Mesendoderm (in vitro differentiated cells): ENCODE measurements at regions not wholly inside any gene's neighbourhood (a gene's known extent, or its start where the extent isn't known, plus 50 kb on each side); places are given as distances from the start of the nearest gene placed in this dataset.
A peak's percentile ranks its signal among the peaks of the same experiment; 100 is the strongest.

Source experiments
- DNase-seq: peaks from one replicate; pipeline ENCODE4 v3.0.0; 2013
- H2AK5ac ChIP-seq: 2 replicates; pipeline ENCODE4 v1.6.1; 2013; ENCODE audit warnings: low read length, inconsistent platforms
- H2BK120ac ChIP-seq: 2 replicates; pipeline ENCODE4 v1.6.1; 2013; ENCODE audit warnings: low read depth, mild to moderate bottlenecking, low read length, moderate library complexity, mixed read lengths
- H2BK15ac ChIP-seq: replicated peaks from 2 replicates; pipeline ENCODE4 v1.6.1; 2013; ENCODE audit warnings: low read depth, mild to moderate bottlenecking, moderate library complexity
- H2BK5ac ChIP-seq: 2 replicates; pipeline ENCODE4 v1.6.1; 2013; ENCODE audit warnings: low read length, inconsistent platforms
- H3K18ac ChIP-seq: 2 replicates; pipeline ENCODE4 v1.6.1; 2013; ENCODE audit warnings: mild to moderate bottlenecking, low read length, mixed read lengths
- H3K23ac ChIP-seq: one replicate; pipeline ENCODE4 v1.6.1; 2013; ENCODE audit warnings: low read length
- H3K27ac ChIP-seq: 2 replicates; pipeline ENCODE4 v1.5.1; 2013; ENCODE audit warnings: low read depth, mild to moderate bottlenecking, inconsistent platforms, low read length, moderate library complexity
- H3K27me3 ChIP-seq: 2 replicates; pipeline ENCODE4 v1.6.1; 2013; ENCODE audit warnings: low read length, control low read depth, mild to moderate bottlenecking, inconsistent platforms; ENCODE audit not compliant: insufficient read depth, poor library complexity
- H3K36me3 ChIP-seq: 2 replicates; pipeline ENCODE4 v1.6.1; 2013; ENCODE audit warnings: low read length, inconsistent platforms; ENCODE audit not compliant: control insufficient read depth, insufficient read depth
- H3K4ac ChIP-seq: one replicate; pipeline ENCODE4 v1.6.1; 2013; ENCODE audit warnings: low read depth, mild to moderate bottlenecking, low read length, moderate library complexity
- H3K4me1 ChIP-seq: 2 replicates; pipeline ENCODE4 v1.6.1; 2013; ENCODE audit warnings: low read depth, low read length, inconsistent platforms; ENCODE audit not compliant: control insufficient read depth
- H3K4me2 ChIP-seq: 2 replicates; pipeline ENCODE4 v1.6.1; 2013; ENCODE audit warnings: low read length
- H3K4me3 ChIP-seq: 2 replicates; pipeline ENCODE4 v1.5.1; 2013; ENCODE audit warnings: mild to moderate bottlenecking, low read length
- H3K56ac ChIP-seq: one replicate; pipeline ENCODE4 v1.6.1; 2013; ENCODE audit warnings: low read length
- H3K79me1 ChIP-seq: 2 replicates; pipeline ENCODE4 v1.6.1; 2013; ENCODE audit warnings: low read length, inconsistent platforms
- H3K79me2 ChIP-seq: 2 replicates; pipeline ENCODE4 v1.6.1; 2013; ENCODE audit warnings: mild to moderate bottlenecking, low read length; ENCODE audit not compliant: control insufficient read depth, insufficient read depth
- H3K9ac ChIP-seq: 2 replicates; pipeline ENCODE4 v1.6.1; 2013; ENCODE audit warnings: low read length, inconsistent platforms
- H4K5ac ChIP-seq: one replicate; pipeline ENCODE4 v1.6.1; 2013; ENCODE audit warnings: low read length
- H4K8ac ChIP-seq: one replicate; pipeline ENCODE4 v1.6.1; 2013; ENCODE audit warnings: low read depth, mild to moderate bottlenecking, control low read depth, low read length, moderate library complexity
- WGBS: extraction: QIAGEN DNeasy Blood & Tissue Kit; methylation state at CpG from one replicate; pipeline ENCODE4 v1.1.7; 2013; ENCODE audit warnings: low lambda C conversion rate, missing lambda C conversion rate; ENCODE audit not compliant: insufficient coverage; ENCODE audit errors: extremely low coverage; 5-methylcytosine and 5-hydroxymethylcytosine counted together

DNA sequence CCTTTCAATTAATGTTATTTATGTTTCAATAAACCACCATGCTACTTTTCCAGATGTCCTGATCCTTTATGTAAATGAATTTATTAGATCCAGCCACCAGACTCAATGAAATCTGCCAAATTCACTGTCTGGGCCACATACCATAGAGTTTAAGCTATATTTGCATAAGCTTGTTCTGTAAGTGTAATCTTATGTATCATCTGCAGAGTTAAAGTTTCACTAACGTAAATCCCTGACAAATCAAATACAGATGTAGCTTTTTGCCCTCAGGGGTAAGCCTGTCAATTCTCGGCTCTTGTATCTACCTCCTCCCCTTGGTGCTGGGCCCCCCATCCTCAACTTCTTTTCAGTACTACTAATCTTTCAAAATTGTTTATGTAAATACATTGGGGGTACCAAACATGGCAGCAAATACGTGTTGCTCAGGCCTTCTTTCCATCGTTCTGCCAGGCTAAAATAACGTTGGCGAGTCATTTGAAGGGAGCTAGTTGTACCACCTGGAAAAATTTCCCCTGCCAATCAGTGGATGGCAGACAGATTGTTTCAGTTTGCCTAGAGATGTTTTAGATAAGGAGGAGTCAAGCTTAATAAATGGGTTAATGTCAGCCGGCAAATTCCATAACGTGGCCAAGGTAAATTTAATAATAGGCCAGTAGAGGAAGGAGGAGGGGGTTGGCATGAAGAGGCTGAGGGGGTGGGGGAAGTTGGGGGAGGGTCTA lies 79.6 kb downstream of the RPS12 start:
- no peak overlapping the region for H2BK120ac ChIP-seq
- no peaks in the 10 kb centered on the region for H3K27me3 ChIP-seq
- no peak overlapping the region for H3K9ac ChIP-seq

DNA sequence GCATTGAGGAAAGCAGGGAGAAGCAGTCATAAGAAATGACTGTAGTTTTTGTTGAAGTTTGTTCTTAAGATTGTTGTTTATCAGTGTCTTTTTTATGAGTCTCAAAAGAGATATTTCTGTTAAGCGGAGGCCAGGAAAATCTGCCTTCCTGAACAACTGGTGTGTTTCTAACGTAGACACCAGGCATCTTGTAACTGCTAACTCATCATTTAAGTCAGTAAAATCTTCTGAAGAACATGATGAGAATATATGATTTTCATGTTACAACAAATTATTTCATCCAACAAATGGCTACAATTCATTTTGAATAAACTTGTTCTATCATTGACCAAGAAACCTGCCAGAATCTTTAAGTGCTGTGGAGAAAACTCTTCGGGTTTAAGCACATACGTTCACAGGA lies 84.0 kb downstream of the RPS12 start:
- H4K5ac ChIP-seq, result no peak overlapping the region
- H2BK15ac ChIP-seq, result no peak overlapping the region
- H3K18ac ChIP-seq, result no peak overlapping the region
- no peak overlapping the region for H4K8ac ChIP-seq
- H3K23ac ChIP-seq, result no peak overlapping the region
- H3K79me2 ChIP-seq, result no peaks in the 10 kb centered on the region
- H3K4me3 ChIP-seq, result no peak overlapping the region
- no peaks in the 10 kb centered on the region for H3K27me3 ChIP-seq
- H3K9ac ChIP-seq, result no peak overlapping the region
- no peak overlapping the region for H3K4me2 ChIP-seq
- H3K56ac ChIP-seq, result no peak overlapping the region
- no peaks in the 10 kb centered on the region for H3K4me1 ChIP-seq
- H3K27ac ChIP-seq, result no peak overlapping the region
- no peaks in the 10 kb centered on the region for H3K36me3 ChIP-seq
- no peak overlapping the region for H2BK120ac ChIP-seq
- no peaks in the 10 kb centered on the region for H3K79me1 ChIP-seq
- H3K4ac ChIP-seq, result no peak overlapping the region
- no peak overlapping the region for H2AK5ac ChIP-seq
- no peak for DNase-seq
- H2BK5ac ChIP-seq, result no peak overlapping the region
- WGBS, result no CpG with 5 or more reads among the region's 4 CpGs

More for the DNA sequence above, 79.6 kb downstream of the RPS12 start:
- Histone ChIP-seq H3K36me3 (no peaks in the 10 kb centered on the region), H3K79me2 (no peaks in the 10 kb centered on the region), H3K4ac (no peak overlapping the region), H3K79me1 (no peaks in the 10 kb centered on the region), H3K23ac (no peak overlapping the region), H3K56ac (no peak overlapping the region), H2BK5ac (no peak overlapping the region), H3K4me2 (no peak overlapping the region), H3K18ac (no peak overlapping the region), H4K8ac (no peak overlapping the region), H3K4me3 (no peak overlapping the region), H2AK5ac (no peak overlapping the region), H2BK15ac (no peak overlapping the region), H3K4me1 (no peaks in the 10 kb centered on the region), H4K5ac (no peak overlapping the region), H3K27ac (no peak overlapping the region)
- WGBS, result no CpG with 5 or more reads among the region's 8 CpGs
- DNase-seq, result no peak

DNA sequence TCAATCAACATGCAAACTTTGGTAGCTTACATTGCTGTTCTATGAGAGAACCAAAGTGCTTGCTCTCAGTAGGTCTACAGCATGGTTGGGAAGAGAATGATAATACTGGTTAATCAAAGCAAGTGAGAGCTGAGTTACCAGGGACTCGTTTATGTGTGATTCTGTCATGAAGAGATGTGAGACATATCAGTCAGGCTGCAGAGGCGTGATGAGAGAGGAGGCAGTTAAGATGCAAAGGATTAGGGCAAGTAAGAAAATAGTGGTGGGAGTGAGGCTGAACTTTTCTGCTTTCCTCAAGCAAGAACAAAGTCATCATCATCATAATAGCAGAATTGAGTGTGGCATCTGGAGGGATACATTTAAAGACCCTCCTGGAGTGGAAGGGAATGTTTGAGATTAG lies 86.5 kb downstream of the RPS12 start:
- Histone ChIP-seq H3K4me1 (no peaks in the 10 kb centered on the region), H3K56ac (no peak overlapping the region), H3K4me2 (no peak overlapping the region), H2BK120ac (no peak overlapping the region), H3K79me2 (no peaks in the 10 kb centered on the region), H3K27ac (no peak overlapping the region), H4K8ac (no peak overlapping the region), H2AK5ac (no peak overlapping the region), H3K27me3 (no peaks in the 10 kb centered on the region), H3K79me1 (no peaks in the 10 kb centered on the region), H2BK5ac (no peak overlapping the region), H3K4ac (no peak overlapping the region), H3K36me3 (no peaks in the 10 kb centered on the region), H2BK15ac (no peak overlapping the region), H4K5ac (no peak overlapping the region), H3K9ac (no peak overlapping the region), H3K4me3 (no peak overlapping the region), H3K18ac (no peak overlapping the region), H3K23ac (no peak overlapping the region)
- no peak for DNase-seq
- WGBS, result no CpG with 5 or more reads among the region's 2 CpGs

DNA sequence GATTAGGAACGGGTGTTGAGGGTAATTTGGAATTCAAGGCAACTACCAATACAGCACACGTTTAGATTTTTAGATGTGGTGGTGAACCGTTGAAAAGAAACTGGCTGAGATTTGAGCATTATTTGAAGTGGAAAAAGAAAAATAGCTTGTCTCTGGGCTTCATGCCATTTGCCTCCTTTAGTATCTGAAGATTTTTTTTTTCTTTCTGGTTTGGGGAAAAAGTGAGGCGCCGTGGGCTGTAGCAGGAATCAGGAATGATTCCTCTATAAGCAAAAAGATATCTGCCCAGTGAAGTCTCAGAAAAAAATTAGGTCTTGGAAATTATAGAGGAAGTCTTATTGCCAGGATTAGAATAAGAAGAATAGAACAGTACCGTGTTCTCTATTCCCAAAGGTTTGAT lies 88.5 kb downstream of the RPS12 start:
- H2BK5ac ChIP-seq, result no peak overlapping the region
- H3K27me3 ChIP-seq, result no peaks in the 10 kb centered on the region
- H2BK120ac ChIP-seq, result no peak overlapping the region
- H3K4me3 ChIP-seq, result no peak overlapping the region
- no peak overlapping the region for H4K8ac ChIP-seq
- WGBS, result no CpG with 5 or more reads among the region's 6 CpGs
- no peak overlapping the region for H3K23ac ChIP-seq
- H3K4me1 ChIP-seq, result no peaks in the 10 kb centered on the region
- H4K5ac ChIP-seq, result no peak overlapping the region
- H3K27ac ChIP-seq, result no peak overlapping the region
- H2AK5ac ChIP-seq, result no peak overlapping the region
- H3K56ac ChIP-seq, result no peak overlapping the region
- H2BK15ac ChIP-seq, result no peak overlapping the region
- H3K79me2 ChIP-seq, result no peaks in the 10 kb centered on the region
- H3K79me1 ChIP-seq, result no peaks in the 10 kb centered on the region
- no peak overlapping the region for H3K4me2 ChIP-seq
- no peak for DNase-seq
- no peaks in the 10 kb centered on the region for H3K36me3 ChIP-seq
- no peak overlapping the region for H3K18ac ChIP-seq
- no peak overlapping the region for H3K9ac ChIP-seq
- H3K4ac ChIP-seq, result no peak overlapping the region

DNA sequence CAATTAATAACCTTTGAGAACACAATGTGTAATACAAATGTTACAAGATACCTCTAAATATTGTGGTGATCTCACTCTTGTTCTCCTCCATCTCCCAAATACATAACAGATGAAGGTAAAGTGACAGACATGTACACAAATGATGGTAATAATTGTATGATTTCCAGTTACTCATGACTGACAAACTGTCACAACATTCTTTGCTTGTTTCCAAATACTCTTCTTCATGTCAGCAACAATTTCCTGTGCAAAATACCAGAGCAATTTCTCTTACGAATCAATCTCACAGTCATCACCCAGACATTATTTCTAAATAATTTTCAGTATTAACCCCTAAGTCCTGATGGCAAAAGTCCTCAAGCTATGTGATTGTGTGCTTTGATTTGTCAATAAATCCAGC lies 92.9 kb downstream of the RPS12 start:
- H3K4me1 ChIP-seq, result no peaks in the 10 kb centered on the region
- no CpG with 5 or more reads among the region's 1 CpG for WGBS
- H2BK5ac ChIP-seq, result no peak overlapping the region
- H2BK120ac ChIP-seq, result no peak overlapping the region
- no peak overlapping the region for H2AK5ac ChIP-seq
- H3K23ac ChIP-seq, result no peak overlapping the region
- no peak overlapping the region for H4K8ac ChIP-seq
- no peak overlapping the region for H4K5ac ChIP-seq
- no peak overlapping the region for H3K18ac ChIP-seq
- H3K79me2 ChIP-seq, result no peaks in the 10 kb centered on the region
- H3K27ac ChIP-seq, result no peak overlapping the region
- H3K4me3 ChIP-seq, result no peak overlapping the region
- H2BK15ac ChIP-seq, result no peak overlapping the region
- no peaks in the 10 kb centered on the region for H3K79me1 ChIP-seq
- no peak overlapping the region for H3K56ac ChIP-seq
- no peak for DNase-seq
- no peak overlapping the region for H3K4ac ChIP-seq
- no peak overlapping the region for H3K4me2 ChIP-seq
- no peak overlapping the region for H3K9ac ChIP-seq
- H3K36me3 ChIP-seq, result no peaks in the 10 kb centered on the region
- H3K27me3 ChIP-seq, result no peaks in the 10 kb centered on the region

DNA sequence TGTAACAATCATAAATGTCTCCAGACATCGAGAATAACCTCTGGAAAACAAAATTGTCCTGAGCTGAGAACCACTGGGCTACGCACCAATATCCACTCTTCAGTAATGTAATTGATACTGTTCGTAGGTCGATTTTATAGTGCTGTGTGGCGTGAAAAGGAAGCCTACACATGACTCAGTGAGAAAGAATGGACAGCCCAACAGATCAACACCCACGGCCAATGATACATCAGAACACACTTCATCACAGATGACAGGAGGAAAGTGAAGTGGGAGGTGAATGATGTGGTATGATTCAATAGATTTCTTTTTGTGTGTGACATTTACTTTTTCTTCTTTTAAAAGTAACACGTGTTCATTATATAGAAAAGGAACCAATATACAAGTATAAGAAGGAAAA lies 93.5 kb downstream of the RPS12 start:
- Histone ChIP-seq H3K56ac (no peak overlapping the region), H3K36me3 (no peaks in the 10 kb centered on the region), H3K27me3 (no peaks in the 10 kb centered on the region), H3K4ac (no peak overlapping the region), H3K79me2 (no peaks in the 10 kb centered on the region), H2AK5ac (no peak overlapping the region), H3K79me1 (no peaks in the 10 kb centered on the region), H3K27ac (no peak overlapping the region), H2BK5ac (no peak overlapping the region), H3K9ac (no peak overlapping the region), H2BK15ac (no peak overlapping the region), H3K18ac (no peak overlapping the region), H3K4me3 (no peak overlapping the region), H4K5ac (no peak overlapping the region), H3K4me1 (no peaks in the 10 kb centered on the region), H3K23ac (no peak overlapping the region), H4K8ac (no peak overlapping the region), H3K4me2 (no peak overlapping the region), H2BK120ac (no peak overlapping the region)
- peak; percentile 11 for DNase-seq
- no CpG with 5 or more reads among the region's 7 CpGs for WGBS
